Caco-2 (cell line): ENCODE measurements at regions not wholly inside any gene's neighbourhood (a gene's known extent, or its start where the extent isn't known, plus 50 kb on each side); places are given as distances from the start of the nearest gene placed in this dataset.
A peak's percentile ranks its signal among the peaks of the same experiment; 100 is the strongest.

ENCODE experiments used
- BruUV-seq: library from RNA; stranded (reverse); fragments of 400-500 nt; replicated peaks from 2 replicates; lab custom pipeline; 2021; lab: Mats Ljungman, UMichigan
- CTCF ChIA-PET: fragments of 300-600 bp; sonication (Branson Sonifier 250); formaldehyde crosslinking; loops from one replicate; lab custom pipeline; 2022; ENCODE audit warnings: antibody characterized with exemption; lab: Charles Lee
- POLR2A ChIA-PET: fragments of 300-600 bp; sonication (Branson Sonifier 250); formaldehyde crosslinking; loops from one replicate; lab custom pipeline; 2022; ENCODE audit warnings: antibody characterized with exemption; lab: Charles Lee
- DNase-seq, 2 experiments: peaks; one replicate each; pipeline versions ENCODE4 v3.0.0 to v3.0.0-alpha.2; 2020 to 2022
- H3K27me3 ChIP-seq: replicated peaks from 2 replicates; pipeline ENCODE4 v1.6.0; 2011; ENCODE audit warnings: low read length; ENCODE audit not compliant: control insufficient read depth, insufficient read depth
- H3K36me3 ChIP-seq: 2 replicates; pipeline ENCODE4 v1.5.1; 2011; ENCODE audit warnings: low read length; ENCODE audit not compliant: control insufficient read depth, insufficient read depth
- H3K4me1 ChIP-seq: fragments of 250-450 bp; sonication (Bioruptor Pico); 2 replicates; pipeline ENCODE4 v1.5.1; 2020; ENCODE audit warnings: mild to moderate bottlenecking
- H3K4me3 ChIP-seq: 2 replicates; pipeline ENCODE4 v1.5.1; 2011; ENCODE audit warnings: low read depth, mild to moderate bottlenecking, control low read depth, low read length
- H3K9me3 ChIP-seq: fragments of 250-450 bp; sonication (Bioruptor Pico); 2 replicates; pipeline ENCODE4 v1.5.1; 2020; ENCODE audit warnings: mild to moderate bottlenecking, moderate library complexity
- H3K27ac Mint-ChIP-seq: one replicate; pipeline ENCODE4 v1.8.0; 2022; ENCODE audit warnings: mixed read lengths; ENCODE audit not compliant: unreplicated experiment
- H3K27me3 Mint-ChIP-seq: one replicate; pipeline ENCODE4 v1.8.0; 2022; ENCODE audit warnings: mixed read lengths; ENCODE audit not compliant: insufficient read depth, unreplicated experiment
- H3K36me3 Mint-ChIP-seq: one replicate; pipeline ENCODE4 v1.8.0; 2022; ENCODE audit warnings: mild to moderate bottlenecking, mixed read lengths; ENCODE audit not compliant: insufficient read depth, unreplicated experiment
- H3K4me1 Mint-ChIP-seq: one replicate; pipeline ENCODE4 v1.8.0; 2022; ENCODE audit warnings: low read depth, mixed read lengths; ENCODE audit not compliant: unreplicated experiment
- H3K4me3 Mint-ChIP-seq: one replicate; pipeline ENCODE4 v1.8.0; 2022; ENCODE audit warnings: mild to moderate bottlenecking, moderate library complexity, mixed read lengths; ENCODE audit not compliant: unreplicated experiment
- H3K9me3 Mint-ChIP-seq: one replicate; pipeline ENCODE4 v1.8.0; 2022; ENCODE audit warnings: mixed read lengths; ENCODE audit not compliant: unreplicated experiment
- CTCF ChIP-seq, 2 experiments: fragments of 200-600 bp in 1 of 2; IDR thresholded peaks; 1 replicate in 1 of 2; 2 replicates in 1 of 2; pipeline versions ENCODE4 v1.5.1 to v1.8.0; 2011 to 2022; ENCODE audit warnings: antibody characterized with exemption in 1 of 2, control low read depth in 1 of 2, inconsistent platforms in 1 of 2, low read depth in 1 of 2, low read length in 1 of 2, mild to moderate bottlenecking in 1 of 2, moderate library complexity in 1 of 2; ENCODE audit not compliant: insufficient read depth in 1 of 2, severe bottlenecking in 1 of 2, unreplicated experiment in 1 of 2
- intact Hi-C: fragments of 100-400 bp; cut with micrococcal nuclease; formaldehyde crosslinking; loops from one replicate; pipeline ENCODE4 v1.10.0; 2022; ENCODE audit not compliant: unreplicated experiment

- H3K9me3 Mint-ChIP-seq: no peaks in the 10 kb centered on the region
- Histone ChIP-seq H3K4me3 (no peak overlapping the region), H3K27me3 (no peaks in the 10 kb centered on the region), H3K4me1 (no peaks in the 10 kb centered on the region), H3K36me3 (no peaks in the 10 kb centered on the region), H3K9me3 (no peaks in the 10 kb centered on the region)
- peak; percentile 15 to 30 for DNase-seq
- ChIA-PET CTCF (no interaction called here), POLR2A (no interaction called here)
- intact Hi-C loops: no loop called here
- no TSS peak for BruUV-seq
- no peaks in the 10 kb centered on the region for H3K27me3 Mint-ChIP-seq
- H3K4me3 Mint-ChIP-seq: no peak overlapping the region
- peak; percentile 23 to 31 for TF ChIP-seq CTCF (IDR thresholded peaks at IDR 0.05; ENCODE audit: insufficient read depth in 1 of 2, low read depth in 1 of 2, low read length in 1 of 2, severe bottlenecking in 1 of 2, unreplicated experiment in 1 of 2)
- no peaks in the 10 kb centered on the region for H3K4me1 Mint-ChIP-seq
- no peaks in the 10 kb centered on the region for H3K36me3 Mint-ChIP-seq
- H3K27ac Mint-ChIP-seq: no peak overlapping the region
Measured at GRCh38 chr9:90726215-90726614, 75.4 kb upstream of the SYK start.

GRCh38 chr9:90724880-90725279 is 76.7 kb upstream of the SYK start:
- Mint-ChIP-seq H3K27ac (no peak overlapping the region), H3K27me3 (no peaks in the 10 kb centered on the region), H3K36me3 (no peaks in the 10 kb centered on the region), H3K4me1 (no peaks in the 10 kb centered on the region), H3K9me3 (no peaks in the 10 kb centered on the region), H3K4me3 (no peak overlapping the region)
- no peak overlapping the region for H3K4me3 ChIP-seq
- POLR2A ChIA-PET: no interaction called here
- no peaks in the 10 kb centered on the region for H3K4me1 ChIP-seq
- intact Hi-C loops: no loop called here
- H3K36me3 ChIP-seq: no peaks in the 10 kb centered on the region
- TF ChIP-seq CTCF (IDR thresholded peaks at IDR 0.05; ENCODE audit: insufficient read depth in 1 of 2, low read depth in 1 of 2, low read length in 1 of 2, severe bottlenecking in 1 of 2, unreplicated experiment in 1 of 2): no peak
- no peaks in the 10 kb centered on the region for H3K27me3 ChIP-seq
- H3K9me3 ChIP-seq: no peaks in the 10 kb centered on the region
- CTCF ChIA-PET: no interaction called here
- BruUV-seq: no TSS peak
- no peak for DNase-seq

GRCh38 chr9:90724112-90724511 is 77.5 kb upstream of the SYK start:
- BruUV-seq: no TSS peak
- no peak overlapping the region for H3K4me3 ChIP-seq
- Mint-ChIP-seq H3K36me3 (no peaks in the 10 kb centered on the region), H3K4me3 (no peak overlapping the region), H3K27ac (no peak overlapping the region), H3K9me3 (no peaks in the 10 kb centered on the region), H3K27me3 (peaks cover 5% of the 10 kb centered on the region), H3K4me1 (no peaks in the 10 kb centered on the region)
- CTCF ChIA-PET: no interaction called here
- no peak for TF ChIP-seq CTCF (IDR thresholded peaks at IDR 0.05; ENCODE audit: insufficient read depth in 1 of 2, low read depth in 1 of 2, low read length in 1 of 2, severe bottlenecking in 1 of 2, unreplicated experiment in 1 of 2)
- H3K27me3 ChIP-seq: no peaks in the 10 kb centered on the region
- H3K4me1 ChIP-seq: no peaks in the 10 kb centered on the region
- POLR2A ChIA-PET: no interaction called here
- DNase-seq: no peak
- H3K9me3 ChIP-seq: no peaks in the 10 kb centered on the region
- H3K36me3 ChIP-seq: no peaks in the 10 kb centered on the region
- intact Hi-C loops: no loop called here
